ENCODE measurements at regions not wholly inside any gene's neighbourhood (a gene's known extent, or its start where the extent isn't known, plus 50 kb on each side); places are given as distances from the start of the nearest gene placed in this dataset.

DNA sequence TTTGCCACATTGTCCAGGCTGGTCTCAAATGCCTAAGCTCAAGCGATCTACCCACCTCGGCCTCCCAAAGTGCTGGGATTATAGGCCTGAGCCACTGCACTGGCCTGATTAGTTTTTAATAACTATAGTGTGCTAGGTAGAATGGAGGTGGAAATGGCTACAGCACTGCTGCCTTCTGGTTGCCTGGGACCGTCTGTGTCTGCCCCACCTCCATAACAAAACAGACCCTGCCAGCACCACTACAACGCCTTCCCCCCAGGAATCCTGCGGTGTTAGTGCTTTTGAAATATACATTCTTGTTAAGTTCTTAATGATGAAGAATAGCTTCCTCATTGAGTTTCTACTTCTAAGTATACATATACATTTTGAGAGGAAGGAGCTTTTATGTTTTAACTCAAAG is 148.2 kb upstream of the ITGA6 start:
- Histone ChIP-seq H3K4me3 (no peak overlapping the region), H3K27ac (no peak overlapping the region), H3K9me3 (ENCODE audit: low read depth, low read length) (no peaks in the 10 kb centered on the region), H3K36me3 (ENCODE audit: insufficient read depth, low read length) (no peaks in the 10 kb centered on the region), H3K9ac (ENCODE audit: insufficient read length) (no peak overlapping the region)
- TF ChIP-seq FOXP2 (optimal IDR thresholded peaks at IDR 0.05; ENCODE audit: control extremely low read depth, extremely low read length, insufficient read depth), result no peak
- no peak for TF ChIP-seq EZH2 (IDR thresholded peaks at IDR 0.05)
- TF ChIP-seq POLR2AphosphoS5 (IDR thresholded peaks at IDR 0.05; ENCODE audit: borderline replicate concordance, low read depth, low read length), result no peak
- no peak for DNase-seq (ENCODE audit: low read depth, low spot score)

- Histone ChIP-seq H3K27ac (peak overlapping the region; percentile 11; the same call in 1 of the 2 replicates), H3K36me3 (ENCODE audit: insufficient read depth, low read length) (no peaks in the 10 kb centered on the region), H3K4me3 (no peak overlapping the region), H3K9me3 (ENCODE audit: low read depth, low read length) (no peaks in the 10 kb centered on the region), H3K9ac (ENCODE audit: insufficient read length) (no peak overlapping the region)
- DNase-seq (ENCODE audit: low read depth, low spot score), result no peak
- TF ChIP-seq EZH2 (IDR thresholded peaks at IDR 0.05) (no peak), POLR2AphosphoS5 (IDR thresholded peaks at IDR 0.05; ENCODE audit: borderline replicate concordance, low read depth, low read length) (no peak), FOXP2 (optimal IDR thresholded peaks at IDR 0.05; ENCODE audit: control extremely low read depth, extremely low read length, insufficient read depth) (no peak)
These were observed 147.6 kb upstream of the ITGA6 start for GRCh38 chr2:172279813-172280212.

- H3K9me3 ChIP-seq (ENCODE audit: low read depth, low read length), result no peaks in the 10 kb centered on the region
- H3K27ac ChIP-seq, result peak overlapping the region; percentile 77
- no peak overlapping the region for H3K9ac ChIP-seq (ENCODE audit: insufficient read length)
- H3K4me3 ChIP-seq, result peak overlapping the region; percentile 50
- no peaks in the 10 kb centered on the region for H3K36me3 ChIP-seq (ENCODE audit: insufficient read depth, low read length)
- TF ChIP-seq FOXP2 (optimal IDR thresholded peaks at IDR 0.05; ENCODE audit: control extremely low read depth, extremely low read length, insufficient read depth) (no peak), POLR2AphosphoS5 (IDR thresholded peaks at IDR 0.05; ENCODE audit: borderline replicate concordance, low read depth, low read length) (no peak), EZH2 (IDR thresholded peaks at IDR 0.05) (no peak)
- peak; percentile 58 for DNase-seq (ENCODE audit: low read depth, low spot score)
These were observed 146.6 kb upstream of the ITGA6 start for GRCh38 chr2:172280571-172281361.

GRCh38 chr2:172281648-172282570 is 145.5 kb upstream of the ITGA6 start:
- Histone ChIP-seq H3K4me3 (peak overlapping the region; percentile 50), H3K27ac (peak overlapping the region; percentile 77; the same call in 1 of the 2 replicates)

DNA sequence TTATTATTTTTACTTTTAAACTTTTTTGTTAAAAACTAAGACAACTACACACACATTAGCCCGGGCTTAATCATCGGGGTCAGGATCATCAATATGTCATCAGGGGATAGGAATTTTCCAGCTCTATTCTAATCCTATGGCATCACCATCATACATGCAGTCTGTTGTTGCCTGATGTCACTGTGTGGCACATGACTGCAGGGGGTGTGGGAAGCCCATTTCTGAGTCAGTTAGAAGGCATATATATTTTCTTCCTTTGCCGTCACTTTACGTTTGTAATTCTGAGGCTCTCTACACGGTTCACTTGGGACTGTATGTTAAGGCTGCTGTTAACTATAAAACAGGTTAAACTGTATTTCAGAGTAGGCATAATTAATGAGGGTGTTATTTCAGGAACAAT is 144.4 kb upstream of the ITGA6 start:
- no peak for TF ChIP-seq POLR2AphosphoS5 (IDR thresholded peaks at IDR 0.05; ENCODE audit: borderline replicate concordance, low read depth, low read length)
- no peak for DNase-seq (ENCODE audit: low read depth, low spot score)
- Histone ChIP-seq H3K9ac (ENCODE audit: insufficient read length) (no peak overlapping the region), H3K27ac (no peak overlapping the region), H3K36me3 (ENCODE audit: insufficient read depth, low read length) (no peaks in the 10 kb centered on the region), H3K9me3 (ENCODE audit: low read depth, low read length) (no peaks in the 10 kb centered on the region), H3K4me3 (no peak overlapping the region)

More at GRCh38 chr2:172281648-172282570, 145.5 kb upstream of the ITGA6 start:
- H3K9ac ChIP-seq (ENCODE audit: insufficient read length), result no peak overlapping the region
- H3K36me3 ChIP-seq (ENCODE audit: insufficient read depth, low read length), result no peaks in the 10 kb centered on the region
- no peak for TF ChIP-seq FOXP2 (optimal IDR thresholded peaks at IDR 0.05; ENCODE audit: control extremely low read depth, extremely low read length, insufficient read depth)
- TF ChIP-seq POLR2AphosphoS5 (IDR thresholded peaks at IDR 0.05; ENCODE audit: borderline replicate concordance, low read depth, low read length), result no peak
- no peak for TF ChIP-seq EZH2 (IDR thresholded peaks at IDR 0.05)
- no peaks in the 10 kb centered on the region for H3K9me3 ChIP-seq (ENCODE audit: low read depth, low read length)
- no peak for DNase-seq (ENCODE audit: low read depth, low spot score)

GRCh38 chr2:172283476-172283875 is 143.9 kb upstream of the ITGA6 start:
- Histone ChIP-seq H3K4me3 (no peak overlapping the region), H3K9ac (ENCODE audit: insufficient read length) (no peak overlapping the region), H3K9me3 (ENCODE audit: low read depth, low read length) (no peaks in the 10 kb centered on the region), H3K27ac (no peak overlapping the region), H3K36me3 (ENCODE audit: insufficient read depth, low read length) (no peaks in the 10 kb centered on the region)
- TF ChIP-seq POLR2AphosphoS5 (IDR thresholded peaks at IDR 0.05; ENCODE audit: borderline replicate concordance, low read depth, low read length) (no peak), FOXP2 (optimal IDR thresholded peaks at IDR 0.05; ENCODE audit: control extremely low read depth, extremely low read length, insufficient read depth) (no peak), EZH2 (IDR thresholded peaks at IDR 0.05) (no peak)
- DNase-seq (ENCODE audit: low read depth, low spot score), result no peak

GRCh38 chr2:172284209-172284608 is 143.2 kb upstream of the ITGA6 start:
- TF ChIP-seq FOXP2 (optimal IDR thresholded peaks at IDR 0.05; ENCODE audit: control extremely low read depth, extremely low read length, insufficient read depth), result no peak
- Histone ChIP-seq H3K27ac (no peak overlapping the region), H3K36me3 (ENCODE audit: insufficient read depth, low read length) (no peaks in the 10 kb centered on the region), H3K9me3 (ENCODE audit: low read depth, low read length) (no peaks in the 10 kb centered on the region), H3K4me3 (no peak overlapping the region), H3K9ac (ENCODE audit: insufficient read length) (no peak overlapping the region)
- no peak for DNase-seq (ENCODE audit: low read depth, low spot score)

DNA sequence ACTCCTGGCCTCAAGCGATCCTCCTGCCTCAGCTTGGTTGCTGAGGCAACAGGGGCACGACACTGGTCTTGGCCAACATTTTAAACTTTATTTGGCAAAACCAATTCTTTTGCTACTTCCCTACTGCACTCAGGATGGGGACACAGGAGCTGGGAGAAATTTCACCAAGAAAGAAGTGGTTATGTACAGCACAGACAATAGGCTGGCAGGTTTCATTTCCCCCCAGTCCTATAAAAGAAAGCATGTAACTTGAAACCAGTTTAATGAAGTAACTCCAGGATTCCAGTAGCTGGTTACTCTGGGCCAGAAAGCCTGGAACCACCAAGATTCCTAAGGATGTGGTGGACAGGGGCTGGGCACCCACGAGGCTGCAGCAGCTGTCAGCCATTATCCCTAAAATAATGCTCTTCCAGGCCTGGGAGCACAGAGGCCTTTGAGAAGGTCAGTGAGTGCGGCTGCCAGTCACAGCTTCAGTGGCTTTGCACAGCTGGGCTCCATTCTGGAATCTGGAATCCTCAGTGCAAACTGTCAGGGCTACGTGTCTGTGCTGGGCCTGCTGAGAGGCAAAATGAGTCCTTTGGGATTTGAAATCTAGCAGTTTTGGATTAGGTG is 142.3 kb upstream of the ITGA6 start:
- Histone ChIP-seq H3K4me3 (peak overlapping the region; percentile 24), H3K27ac (no peak overlapping the region), H3K36me3 (ENCODE audit: insufficient read depth, low read length) (no peaks in the 10 kb centered on the region), H3K9ac (ENCODE audit: insufficient read length) (peak overlapping the region; percentile 18), H3K9me3 (ENCODE audit: low read depth, low read length) (no peaks in the 10 kb centered on the region)
- no peak for TF ChIP-seq FOXP2 (optimal IDR thresholded peaks at IDR 0.05; ENCODE audit: control extremely low read depth, extremely low read length, insufficient read depth)
- TF ChIP-seq EZH2 (IDR thresholded peaks at IDR 0.05), result no peak
- TF ChIP-seq POLR2AphosphoS5 (IDR thresholded peaks at IDR 0.05; ENCODE audit: borderline replicate concordance, low read depth, low read length), result no peak
- no peak for DNase-seq (ENCODE audit: low read depth, low spot score)

Measured in SK-N-MC (cell line).